Osteoblast (primary cell): ENCODE measurements at regions not wholly inside any gene's neighbourhood (a gene's known extent, or its start where the extent isn't known, plus 50 kb on each side); places are given as distances from the start of the nearest gene placed in this dataset.

Experiments used
- DNase-seq: peaks from one replicate; pipeline ENCODE4 v3.0.0; 2011; ENCODE audit warnings: low spot score, mixed read lengths; ENCODE audit not compliant: insufficient read length; ENCODE audit errors: missing footprints
- H2AFZ ChIP-seq: 2 replicates; pipeline ENCODE4 v1.6.0; 2011; ENCODE audit warnings: mild to moderate bottlenecking, low read length
- H3K27ac ChIP-seq: 2 replicates; pipeline ENCODE4 v1.5.1; 2011; ENCODE audit warnings: mild to moderate bottlenecking, low read depth, low read length, moderate library complexity
- H3K27me3 ChIP-seq: 2 replicates; pipeline ENCODE4 v1.6.0; 2012; ENCODE audit warnings: mild to moderate bottlenecking, control low read depth, inconsistent platforms, low read length, moderate library complexity; ENCODE audit not compliant: insufficient read depth
- H3K36me3 ChIP-seq: 2 replicates; pipeline ENCODE4 v1.5.1; 2011; ENCODE audit warnings: mild to moderate bottlenecking, low read length, control low read depth, moderate library complexity; ENCODE audit not compliant: insufficient read depth
- H3K4me1 ChIP-seq: 2 replicates; pipeline ENCODE4 v1.5.1; 2011; ENCODE audit warnings: mild to moderate bottlenecking, low read length, control low read depth, moderate library complexity; ENCODE audit not compliant: insufficient read depth
- H3K4me2 ChIP-seq: 2 replicates; pipeline ENCODE4 v1.6.0; 2011; ENCODE audit warnings: mild to moderate bottlenecking, low read length; ENCODE audit not compliant: insufficient read depth
- H3K4me3 ChIP-seq: fragments of 200-600 bp; sonication (generic); 3 replicates; pipeline ENCODE4 v1.5.1; 2012; ENCODE audit warnings: mild to moderate bottlenecking, low read length, inconsistent platforms; ENCODE audit not compliant: insufficient read depth
- H3K79me2 ChIP-seq: 2 replicates; pipeline ENCODE4 v1.6.0; 2012; ENCODE audit warnings: mild to moderate bottlenecking, low read length, control low read depth, inconsistent platforms; ENCODE audit not compliant: insufficient read depth
- H3K9me3 ChIP-seq: 2 replicates; pipeline ENCODE4 v1.5.1; 2011; ENCODE audit warnings: low read depth, low read length, control low read depth
- H4K20me1 ChIP-seq: 2 replicates; pipeline ENCODE4 v1.6.0; 2012; ENCODE audit warnings: mild to moderate bottlenecking, low read length, control low read depth; ENCODE audit not compliant: insufficient read depth
- TF ChIP-seq, protein P1 (sequence below): IDR thresholded peaks from 2 replicates; pipeline ENCODE4 v1.5.1; 2011; ENCODE audit warnings: mild to moderate bottlenecking, low read depth, low read length, moderate library complexity; ENCODE audit errors: extremely low read depth

DNA sequence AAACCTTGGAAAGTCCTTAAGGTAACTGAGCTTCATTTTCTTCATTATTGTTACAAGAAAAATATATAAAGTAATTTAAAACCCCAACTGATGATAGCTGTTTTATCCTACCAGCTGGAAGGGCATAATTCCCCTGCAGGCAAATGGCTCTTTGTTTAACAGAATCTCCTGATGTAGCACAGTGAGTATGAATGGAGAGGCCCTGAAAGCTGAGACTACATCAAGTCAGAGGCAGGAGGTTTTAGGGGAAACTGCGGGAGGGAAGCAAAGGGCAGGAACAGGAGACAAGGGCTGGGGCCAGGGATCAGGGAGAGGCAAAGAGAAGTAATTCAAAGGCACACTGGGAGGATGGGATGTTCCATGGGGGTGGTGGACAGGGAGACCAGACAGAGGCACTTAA, 119.0 kb upstream of the LRFN2 start:
- Histone ChIP-seq H2AFZ (no peak overlapping the region), H3K4me2 (no peak overlapping the region), H3K36me3 (no peaks in the 10 kb centered on the region), H4K20me1 (no peaks in the 10 kb centered on the region), H3K79me2 (no peaks in the 10 kb centered on the region), H3K27ac (no peak overlapping the region), H3K4me1 (no peaks in the 10 kb centered on the region), H3K4me3 (no peak overlapping the region), H3K27me3 (no peaks in the 10 kb centered on the region), H3K9me3 (no peaks in the 10 kb centered on the region)
- TF ChIP-seq, protein P1, sequence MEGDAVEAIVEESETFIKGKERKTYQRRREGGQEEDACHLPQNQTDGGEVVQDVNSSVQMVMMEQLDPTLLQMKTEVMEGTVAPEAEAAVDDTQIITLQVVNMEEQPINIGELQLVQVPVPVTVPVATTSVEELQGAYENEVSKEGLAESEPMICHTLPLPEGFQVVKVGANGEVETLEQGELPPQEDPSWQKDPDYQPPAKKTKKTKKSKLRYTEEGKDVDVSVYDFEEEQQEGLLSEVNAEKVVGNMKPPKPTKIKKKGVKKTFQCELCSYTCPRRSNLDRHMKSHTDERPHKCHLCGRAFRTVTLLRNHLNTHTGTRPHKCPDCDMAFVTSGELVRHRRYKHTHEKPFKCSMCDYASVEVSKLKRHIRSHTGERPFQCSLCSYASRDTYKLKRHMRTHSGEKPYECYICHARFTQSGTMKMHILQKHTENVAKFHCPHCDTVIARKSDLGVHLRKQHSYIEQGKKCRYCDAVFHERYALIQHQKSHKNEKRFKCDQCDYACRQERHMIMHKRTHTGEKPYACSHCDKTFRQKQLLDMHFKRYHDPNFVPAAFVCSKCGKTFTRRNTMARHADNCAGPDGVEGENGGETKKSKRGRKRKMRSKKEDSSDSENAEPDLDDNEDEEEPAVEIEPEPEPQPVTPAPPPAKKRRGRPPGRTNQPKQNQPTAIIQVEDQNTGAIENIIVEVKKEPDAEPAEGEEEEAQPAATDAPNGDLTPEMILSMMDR, result no peak
- no peak for DNase-seq

DNA sequence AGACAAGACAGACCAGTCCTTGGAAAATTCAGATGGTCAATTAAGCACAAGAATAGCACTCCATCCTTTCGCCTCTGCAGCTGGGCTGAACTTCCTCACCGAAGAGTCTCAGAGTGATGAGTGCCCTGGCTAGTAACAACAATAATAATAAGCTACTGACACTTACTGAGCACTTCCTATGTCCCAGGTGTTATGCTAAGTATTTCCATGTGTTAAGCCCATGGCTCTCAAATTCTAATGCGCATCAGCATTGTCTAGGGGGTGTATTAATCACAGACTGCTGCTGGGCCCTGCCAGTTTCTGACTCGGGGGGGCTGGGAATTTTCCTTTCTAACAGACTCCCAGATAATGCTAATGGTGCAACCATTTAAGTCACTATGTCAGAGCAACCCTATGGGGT, 118.2 kb upstream of the LRFN2 start:
- Histone ChIP-seq H3K4me2 (no peak overlapping the region), H3K9me3 (no peaks in the 10 kb centered on the region), H2AFZ (no peak overlapping the region), H4K20me1 (no peaks in the 10 kb centered on the region), H3K4me3 (no peak overlapping the region), H3K4me1 (no peaks in the 10 kb centered on the region), H3K36me3 (no peaks in the 10 kb centered on the region), H3K79me2 (no peaks in the 10 kb centered on the region), H3K27me3 (peaks cover 2% of the 10 kb centered on the region), H3K27ac (no peak overlapping the region)
- DNase-seq, result no peak
- TF ChIP-seq, protein P1, result no peak

DNA sequence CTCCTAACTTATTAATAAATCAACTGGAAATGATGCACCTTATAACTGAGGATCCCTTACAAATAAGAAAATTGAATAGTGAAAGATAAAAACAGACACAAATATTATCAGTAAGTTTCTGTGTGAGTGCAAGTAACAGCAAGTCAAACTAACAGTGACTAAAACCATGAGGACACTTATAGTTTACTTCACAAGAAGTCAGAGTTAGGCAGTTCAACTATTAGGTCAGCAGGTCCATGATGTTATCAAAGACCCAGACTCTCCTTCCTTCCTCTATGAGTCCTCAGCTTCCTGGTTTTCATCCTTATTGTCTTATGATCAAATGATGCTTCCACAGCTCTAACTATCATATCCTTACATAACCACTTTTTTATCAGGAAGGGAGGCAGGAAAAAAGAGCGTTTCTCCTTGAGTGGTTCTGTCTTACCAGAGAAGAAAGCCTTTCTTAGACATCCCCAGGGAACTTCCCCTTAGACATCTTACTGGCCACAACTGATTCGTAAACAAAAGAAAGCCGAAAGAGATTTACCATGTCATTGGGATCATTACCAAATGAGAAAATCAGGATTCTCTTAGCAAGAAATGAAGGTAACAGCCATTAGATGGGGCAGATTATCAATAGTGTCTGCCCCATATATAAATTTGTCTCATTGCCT, 114.3 kb upstream of the LRFN2 start:
- Histone ChIP-seq H3K27me3 (peaks cover 2% of the 10 kb centered on the region), H3K27ac (no peak overlapping the region), H3K4me2 (no peak overlapping the region), H3K36me3 (no peaks in the 10 kb centered on the region), H3K4me3 (no peak overlapping the region), H3K4me1 (no peaks in the 10 kb centered on the region), H3K9me3 (no peaks in the 10 kb centered on the region), H2AFZ (no peak overlapping the region), H3K79me2 (no peaks in the 10 kb centered on the region), H4K20me1 (no peaks in the 10 kb centered on the region)
- DNase-seq, result no peak
- TF ChIP-seq, protein P1, result no peak

DNA sequence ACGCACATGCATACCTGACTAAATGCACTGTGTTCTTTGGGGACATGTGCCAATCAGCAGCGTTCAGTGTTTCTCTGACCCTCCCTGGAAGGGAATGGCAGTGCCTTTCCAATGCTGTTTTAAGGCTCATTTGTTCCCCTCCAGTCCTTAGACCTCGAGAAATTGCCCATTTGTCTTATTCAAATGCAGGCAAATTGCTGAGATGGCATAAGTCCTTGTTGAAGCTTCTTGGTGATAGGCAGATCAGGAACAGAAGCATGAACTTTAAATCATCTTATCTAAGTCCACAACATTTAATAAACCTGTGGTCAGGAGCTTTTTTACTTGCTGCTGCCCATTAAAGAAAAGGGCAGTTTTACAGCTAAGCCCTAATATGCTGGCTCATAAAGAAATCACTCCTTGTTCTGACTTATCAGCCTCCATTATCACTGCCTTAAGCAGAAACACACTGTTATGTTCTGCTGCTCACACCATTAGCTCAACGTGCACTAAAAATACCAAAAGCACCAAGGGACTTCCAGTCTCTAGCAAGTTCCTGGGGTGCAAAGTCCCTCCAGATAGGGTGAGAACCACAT, 112.9 kb upstream of the LRFN2 start:
- Histone ChIP-seq H3K4me3 (no peak overlapping the region), H3K4me2 (no peak overlapping the region), H3K79me2 (no peaks in the 10 kb centered on the region), H3K27me3 (peaks cover 2% of the 10 kb centered on the region), H3K4me1 (no peaks in the 10 kb centered on the region), H4K20me1 (no peaks in the 10 kb centered on the region), H2AFZ (no peak overlapping the region), H3K9me3 (no peaks in the 10 kb centered on the region), H3K36me3 (no peaks in the 10 kb centered on the region), H3K27ac (no peak overlapping the region)
- TF ChIP-seq, protein P1, result no peak
- no peak for DNase-seq
